ENCODE measurements at regions not wholly inside any gene's neighbourhood (a gene's known extent, or its start where the extent isn't known, plus 50 kb on each side); places are given as distances from the start of the nearest gene placed in this dataset.
"Not testable (repeated sequence)": the region's sequence is repeated elsewhere in the genome, so short reads cannot be mapped to it uniquely, and the experiment has no call there.

DNA sequence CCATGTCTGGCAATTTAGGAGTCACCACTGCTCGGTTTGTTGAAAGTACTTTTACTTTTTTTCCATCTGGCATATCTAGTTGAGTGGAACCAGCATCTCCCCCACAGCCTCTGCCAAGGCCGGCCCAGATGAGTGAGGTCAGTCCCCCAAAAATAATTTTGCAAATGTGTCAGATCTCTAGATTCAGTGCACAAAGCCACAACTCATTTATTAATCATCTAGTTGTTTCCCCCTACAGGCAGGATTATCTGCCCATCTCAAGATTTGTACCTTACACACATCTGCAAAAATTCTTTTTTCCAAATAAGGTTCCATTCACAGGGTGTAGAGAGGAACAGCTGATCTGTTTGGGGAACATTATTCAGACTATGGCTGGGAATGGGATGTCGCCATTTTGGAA is 174.0 kb upstream of the MXRA5 start:
- intact Hi-C loops (cut with micrococcal nuclease), result no loop called here
- H3K9ac ChIP-seq (ENCODE audit: low read length), result no peak overlapping the region
- no peaks in the 10 kb centered on the region for H3K79me2 ChIP-seq (ENCODE audit: control insufficient read depth, insufficient read depth, low read length)
- DNase-seq (no peak), ATAC-seq (ENCODE audit: low read depth) (no peak)
- Mint-ChIP-seq H3K4me1 (no peaks in the 10 kb centered on the region), H3K27ac (no peak overlapping the region), H3K9me3 (ENCODE audit: insufficient read depth) (no peaks in the 10 kb centered on the region), H3K27me3 (no peaks in the 10 kb centered on the region), H3K4me3 (no peak overlapping the region)
- TF ChIP-seq EZH2 (IDR thresholded peaks at IDR 0.05; ENCODE audit: borderline replicate concordance, insufficient read depth, low read depth, low read length, poor library complexity, severe bottlenecking), result no peak
- TF ChIP-seq, protein P1, sequence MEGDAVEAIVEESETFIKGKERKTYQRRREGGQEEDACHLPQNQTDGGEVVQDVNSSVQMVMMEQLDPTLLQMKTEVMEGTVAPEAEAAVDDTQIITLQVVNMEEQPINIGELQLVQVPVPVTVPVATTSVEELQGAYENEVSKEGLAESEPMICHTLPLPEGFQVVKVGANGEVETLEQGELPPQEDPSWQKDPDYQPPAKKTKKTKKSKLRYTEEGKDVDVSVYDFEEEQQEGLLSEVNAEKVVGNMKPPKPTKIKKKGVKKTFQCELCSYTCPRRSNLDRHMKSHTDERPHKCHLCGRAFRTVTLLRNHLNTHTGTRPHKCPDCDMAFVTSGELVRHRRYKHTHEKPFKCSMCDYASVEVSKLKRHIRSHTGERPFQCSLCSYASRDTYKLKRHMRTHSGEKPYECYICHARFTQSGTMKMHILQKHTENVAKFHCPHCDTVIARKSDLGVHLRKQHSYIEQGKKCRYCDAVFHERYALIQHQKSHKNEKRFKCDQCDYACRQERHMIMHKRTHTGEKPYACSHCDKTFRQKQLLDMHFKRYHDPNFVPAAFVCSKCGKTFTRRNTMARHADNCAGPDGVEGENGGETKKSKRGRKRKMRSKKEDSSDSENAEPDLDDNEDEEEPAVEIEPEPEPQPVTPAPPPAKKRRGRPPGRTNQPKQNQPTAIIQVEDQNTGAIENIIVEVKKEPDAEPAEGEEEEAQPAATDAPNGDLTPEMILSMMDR (IDR thresholded peaks at IDR 0.05), result no peak
- H3K27me3 ChIP-seq (replicated peaks in 1 of 4; ENCODE audit: control extremely low read depth in 1 of 4, control insufficient read depth in 3 of 4, insufficient read depth in 4 of 4, low read length in 3 of 4), result no peaks in the 10 kb centered on the region
- whole genome bisulfite sequencing (ENCODE audit: insufficient coverage), result 100% methylated on average over 1 of the region's 3 CpGs
- no peak overlapping the region for H2AFZ ChIP-seq (ENCODE audit: insufficient read depth, low read depth, low read length, poor library complexity, severe bottlenecking)
- CTCF ChIA-PET, result no interaction called here
- H4K20me1 ChIP-seq (ENCODE audit: control insufficient read depth, insufficient read depth, low read length, poor library complexity, severe bottlenecking), result no peaks in the 10 kb centered on the region
- POLR2A ChIA-PET, result no interaction called here
- H3K36me3 ChIP-seq (replicated peaks in 1 of 2; ENCODE audit: control extremely low read depth in 1 of 2, control insufficient read depth in 1 of 2, extremely low read depth in 1 of 2, insufficient read depth in 2 of 2, low read length in 1 of 2), result no peaks in the 10 kb centered on the region
- H3K4me3 ChIP-seq (ENCODE audit: control extremely low read depth in 1 of 5, extremely low read depth in 1 of 5, insufficient read depth in 1 of 5, low read depth in 2 of 5, low read length in 4 of 5), result no peak overlapping the region
- no peaks in the 10 kb centered on the region for H3K9me3 ChIP-seq (ENCODE audit: control extremely low read depth in 1 of 3, control insufficient read depth in 2 of 3, insufficient read depth in 1 of 3, low read length in 2 of 3)
- H3K27ac ChIP-seq (ENCODE audit: low read length in 2 of 2), result no peak overlapping the region
- no peaks in the 10 kb centered on the region for H3K4me1 ChIP-seq (ENCODE audit: control insufficient read depth in 2 of 2, insufficient read depth in 2 of 2, low read length in 2 of 2)
- H3K4me2 ChIP-seq (replicated peaks; ENCODE audit: low read depth, low read length, poor library complexity, severe bottlenecking), result no peak overlapping the region

DNA sequence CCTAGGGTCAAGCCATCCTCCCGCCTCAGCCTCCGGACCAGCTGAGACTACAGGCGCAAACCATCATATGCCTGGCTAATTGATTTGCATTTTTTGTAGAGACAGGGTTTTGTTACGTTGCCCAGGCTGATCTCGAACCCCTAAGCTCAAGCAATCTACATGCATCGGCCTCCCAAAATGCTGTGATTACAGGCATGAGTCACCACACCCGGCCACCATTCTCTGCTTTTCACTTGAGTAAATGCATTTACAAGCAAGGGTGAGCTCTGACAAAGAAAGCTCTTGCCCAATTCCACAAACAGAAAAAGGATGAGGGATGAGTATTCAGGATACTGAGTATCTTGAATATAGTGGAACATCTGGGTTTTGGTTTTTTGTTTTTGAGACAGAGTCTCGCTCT is 172.9 kb upstream of the MXRA5 start:
- H3K79me2 ChIP-seq (ENCODE audit: control insufficient read depth, insufficient read depth, low read length); H3K4me1 Mint-ChIP-seq; H3K27me3 Mint-ChIP-seq; CTCF ChIA-PET; H3K4me3 ChIP-seq (ENCODE audit: control extremely low read depth in 1 of 5, extremely low read depth in 1 of 5, insufficient read depth in 1 of 5, low read depth in 2 of 5, low read length in 4 of 5); H2AFZ ChIP-seq (ENCODE audit: insufficient read depth, low read depth, low read length, poor library complexity, severe bottlenecking); H3K9ac ChIP-seq (ENCODE audit: low read length); H3K4me3 Mint-ChIP-seq; DNase-seq; POLR2A ChIA-PET; H3K36me3 ChIP-seq (replicated peaks in 1 of 2; ENCODE audit: control extremely low read depth in 1 of 2, control insufficient read depth in 1 of 2, extremely low read depth in 1 of 2, insufficient read depth in 2 of 2, low read length in 1 of 2); H3K27ac Mint-ChIP-seq; H3K27ac ChIP-seq (ENCODE audit: low read length in 2 of 2); H3K4me1 ChIP-seq (ENCODE audit: control insufficient read depth in 2 of 2, insufficient read depth in 2 of 2, low read length in 2 of 2); H3K9me3 Mint-ChIP-seq (ENCODE audit: insufficient read depth); H4K20me1 ChIP-seq (ENCODE audit: control insufficient read depth, insufficient read depth, low read length, poor library complexity, severe bottlenecking); intact Hi-C loops (cut with micrococcal nuclease); ATAC-seq (ENCODE audit: low read depth); H3K4me2 ChIP-seq (replicated peaks; ENCODE audit: low read depth, low read length, poor library complexity, severe bottlenecking); H3K9me3 ChIP-seq (ENCODE audit: control extremely low read depth in 1 of 3, control insufficient read depth in 2 of 3, insufficient read depth in 1 of 3, low read length in 2 of 3); H3K27me3 ChIP-seq (replicated peaks in 1 of 4; ENCODE audit: control extremely low read depth in 1 of 4, control insufficient read depth in 3 of 4, insufficient read depth in 4 of 4, low read length in 3 of 4): not testable (repeated sequence)
- no CpG with 5 or more reads among the region's 8 CpGs for WGBS (ENCODE audit: insufficient coverage)
